IMR-90 (cell line): ENCODE measurements at regions not wholly inside any gene's neighbourhood (a gene's known extent, or its start where the extent isn't known, plus 50 kb on each side); places are given as distances from the start of the nearest gene placed in this dataset.

ENCODE experiments used
- ATAC-seq: fragments of 200-7000 bp; cut with Tn5 transposase; 2 replicates; pipeline ENCODE4 v1.9.1; 2020; ENCODE audit warnings: low read depth, mild to moderate bottlenecking, moderate library complexity
- BruUV-seq: library from RNA; stranded (reverse); fragments of 400-500 nt; replicated peaks from 2 replicates; lab custom pipeline; 2021; lab: Mats Ljungman, UMichigan
- CTCF ChIA-PET: fragments of 300-600 bp; formaldehyde crosslinking; extraction: SDS; loops from one replicate; lab custom pipeline; 2021; ENCODE audit warnings: antibody characterized with exemption; lab: Yijun Ruan, JAX
- POLR2A ChIA-PET: fragments of 300-600 bp; sonication (Branson Sonifier 250); formaldehyde crosslinking; loops from one replicate; lab custom pipeline; 2022; ENCODE audit warnings: antibody characterized with exemption; ENCODE audit not compliant: unreplicated experiment; lab: Charles Lee
- DNase-seq: peaks from one replicate; pipeline ENCODE4 v3.0.0; 2013
- H2AFZ ChIP-seq: replicated peaks from 2 replicates; pipeline ENCODE3; 2013; ENCODE audit warnings: low read length, mild to moderate bottlenecking; ENCODE audit not compliant: poor library complexity
- H2AK5ac ChIP-seq: 2 replicates; pipeline ENCODE4 v1.6.1; 2013; ENCODE audit warnings: low read depth, low read length, inconsistent platforms
- H2AK9ac ChIP-seq: replicated peaks from 2 replicates; pipeline ENCODE3; 2013; ENCODE audit warnings: mild to moderate bottlenecking, low read depth, low read length, moderate library complexity; ENCODE audit not compliant: poor library complexity
- H2BK120ac ChIP-seq: 2 replicates; pipeline ENCODE4 v1.6.1; 2013; ENCODE audit warnings: low read depth, low read length, inconsistent platforms
- H2BK15ac ChIP-seq: 3 replicates; pipeline ENCODE4 v1.6.1; 2013; ENCODE audit warnings: low read depth, low read length, inconsistent platforms
- H2BK20ac ChIP-seq: 2 replicates; pipeline ENCODE4 v1.6.1; 2013; ENCODE audit warnings: low read depth, mild to moderate bottlenecking, inconsistent platforms, low read length, moderate library complexity
- H2BK5ac ChIP-seq: 2 replicates; pipeline ENCODE4 v1.6.1; 2013; ENCODE audit warnings: mild to moderate bottlenecking, low read depth, low read length, inconsistent platforms; ENCODE audit not compliant: poor library complexity, severe bottlenecking
- H3K14ac ChIP-seq: replicated peaks from 2 replicates; pipeline ENCODE4 v1.6.1; 2013; ENCODE audit warnings: low read depth, low read length, inconsistent platforms
- H3K18ac ChIP-seq: 2 replicates; pipeline ENCODE4 v1.6.1; 2013; ENCODE audit warnings: low read depth, low read length, control low read depth
- H3K23ac ChIP-seq: 2 replicates; pipeline ENCODE4 v1.6.1; 2013; ENCODE audit warnings: low read depth, low read length, inconsistent platforms
- H3K27ac ChIP-seq: 2 replicates; pipeline ENCODE4 v1.5.1; 2013; ENCODE audit warnings: mild to moderate bottlenecking, control low read depth, low read length; ENCODE audit not compliant: insufficient read depth
- H3K27me3 ChIP-seq: 2 replicates; pipeline ENCODE4 v1.6.1; 2013; ENCODE audit warnings: low read length; ENCODE audit not compliant: control insufficient read depth, insufficient read depth
- H3K36me3 ChIP-seq: 2 replicates; pipeline ENCODE4 v1.6.1; 2013; ENCODE audit warnings: low read length, mixed read lengths; ENCODE audit not compliant: control insufficient read depth, insufficient read depth
- H3K4ac ChIP-seq: 2 replicates; pipeline ENCODE4 v1.6.1; 2013; ENCODE audit warnings: low read depth, low read length, inconsistent platforms
- H3K4me1 ChIP-seq: 2 replicates; pipeline ENCODE4 v1.6.1; 2013; ENCODE audit warnings: low read length, mixed read lengths; ENCODE audit not compliant: control insufficient read depth, insufficient read depth
- H3K4me2 ChIP-seq: 2 replicates; pipeline ENCODE4 v1.6.1; 2013; ENCODE audit warnings: low read depth, mild to moderate bottlenecking, control low read depth, low read length, moderate library complexity
- H3K4me3 ChIP-seq: 2 replicates; pipeline ENCODE4 v1.5.1; 2013; ENCODE audit warnings: low read depth, mild to moderate bottlenecking, control low read depth, low read length, moderate library complexity; ENCODE audit not compliant: insufficient read depth
- H3K56ac ChIP-seq: 2 replicates; pipeline ENCODE4 v1.6.1; 2013; ENCODE audit warnings: low read length, inconsistent platforms; ENCODE audit not compliant: insufficient read depth; ENCODE audit errors: extremely low read depth
- H3K79me1 ChIP-seq, 2 experiments: 2 replicates each; pipeline ENCODE4 v1.6.1; 2013; ENCODE audit warnings: low read length in 2 of 2, inconsistent platforms in 1 of 2, low read depth in 1 of 2
- H3K9ac ChIP-seq: 2 replicates; pipeline ENCODE4 v1.6.1; 2013; ENCODE audit warnings: low read depth, low read length, control low read depth
- H3K9me1 ChIP-seq: 2 replicates; pipeline ENCODE4 v1.6.1; 2013; ENCODE audit warnings: low read length, inconsistent platforms; ENCODE audit not compliant: insufficient read depth
- H3K9me3 ChIP-seq: 2 replicates; pipeline ENCODE4 v1.6.1; 2013; ENCODE audit warnings: low read length; ENCODE audit not compliant: control insufficient read depth, insufficient read depth
- H4K20me1 ChIP-seq: 2 replicates; pipeline ENCODE4 v1.6.1; 2013; ENCODE audit warnings: low read length, inconsistent platforms; ENCODE audit not compliant: insufficient read depth
- H4K5ac ChIP-seq: 2 replicates; pipeline ENCODE4 v1.6.1; 2013; ENCODE audit warnings: mild to moderate bottlenecking, low read depth, low read length, control low read depth
- H4K8ac ChIP-seq, 2 experiments: 2 replicates each; pipeline ENCODE4 v1.6.1; 2013; ENCODE audit warnings: low read depth in 2 of 2, low read length in 2 of 2, control low read depth in 1 of 2, inconsistent platforms in 1 of 2
- H4K91ac ChIP-seq: 2 replicates; pipeline ENCODE4 v1.6.1; 2013; ENCODE audit warnings: low read depth, low read length, inconsistent platforms; ENCODE audit not compliant: insufficient read depth
- CEBPB ChIP-seq: IDR thresholded peaks from 2 replicates; pipeline ENCODE4 v1.6.1; 2012; ENCODE audit warnings: low read depth, low read length, improper control_type of control experiment
- CHD1 ChIP-seq: IDR thresholded peaks from 2 replicates; pipeline ENCODE4 v1.6.1; 2012; ENCODE audit warnings: low read depth, low read length, improper control_type of control experiment
- ELK1 ChIP-seq: fragments of 150-350 bp; IDR thresholded peaks from 2 replicates; pipeline ENCODE4 v1.6.1; 2016; ENCODE audit warnings: low read depth, mild to moderate bottlenecking, low read length, moderate library complexity, borderline replicate concordance
- FOS ChIP-seq: fragments of 150-350 bp; IDR thresholded peaks from 2 replicates; pipeline ENCODE4 v1.6.1; 2016; ENCODE audit warnings: low read depth, low read length
- MAFK ChIP-seq: IDR thresholded peaks from 2 replicates; pipeline ENCODE4 v1.6.1; 2012; ENCODE audit warnings: low read depth, low read length, improper control_type of control experiment
- MAZ ChIP-seq: IDR thresholded peaks from 2 replicates; pipeline ENCODE4 v1.6.1; 2012; ENCODE audit warnings: low read depth, mild to moderate bottlenecking, low read length, improper control_type of control experiment, moderate library complexity, borderline replicate concordance
- MXI1 ChIP-seq: IDR thresholded peaks from 2 replicates; pipeline ENCODE4 v1.6.1; 2012; ENCODE audit warnings: low read depth, mild to moderate bottlenecking, low read length, moderate library complexity, borderline replicate concordance
- NFE2L2 ChIP-seq: fragments of 150-350 bp; IDR thresholded peaks from 2 replicates; pipeline ENCODE4 v1.6.1; 2016; ENCODE audit warnings: low read depth, mild to moderate bottlenecking, low read length
- POLR2A ChIP-seq: IDR thresholded peaks from 2 replicates; pipeline ENCODE4 v1.6.1; 2012; ENCODE audit warnings: mild to moderate bottlenecking, low read depth, low read length
- RAD21 ChIP-seq: IDR thresholded peaks from 2 replicates; pipeline ENCODE4 v1.6.1; 2012; ENCODE audit warnings: low read length, improper control_type of control experiment
- RCOR1 ChIP-seq: IDR thresholded peaks from 2 replicates; pipeline ENCODE4 v1.6.1; 2012; ENCODE audit warnings: mild to moderate bottlenecking, low read length, improper control_type of control experiment; ENCODE audit not compliant: insufficient replicate concordance
- SMC3 ChIP-seq: fragments of 150-350 bp; IDR thresholded peaks from 2 replicates; pipeline ENCODE4 v1.6.1; 2016; ENCODE audit warnings: low read depth, mild to moderate bottlenecking, antibody characterized with exemption, low read length, moderate library complexity
- WGBS, 2 experiments: methylation state at CpG; one replicate each; pipeline versions ENCODE4 v1.1.5 to v1.1.7; 2013; ENCODE audit warnings: missing lambda C conversion rate in 2 of 2; ENCODE audit not compliant: insufficient read length in 1 of 2; ENCODE audit errors: extremely low coverage in 2 of 2; 5-methylcytosine and 5-hydroxymethylcytosine counted together
- dilution Hi-C: fragments of 300-500 bp; cut with HindIII; formaldehyde crosslinking; loops from one replicate; pipeline ENCODE4 v1.14.3; 2018; ENCODE audit warnings: low sequenced_read_pairs; ENCODE audit not compliant: unreplicated experiment
- in situ Hi-C: fragments of 300-500 bp; cut with MboI; formaldehyde crosslinking; loops from 3 replicates; pipeline ENCODE4 v1.14.3; 2019; ENCODE audit warnings: low sequenced_read_pairs, inconsistent platforms, mixed read lengths
- intact Hi-C: fragments of 100-400 bp; cut with micrococcal nuclease; formaldehyde crosslinking; loops from 2 replicates; pipeline ENCODE4 v1.10.0; 2022
- TF ChIP-seq, protein P1 (sequence below): fragments of 150-350 bp; IDR thresholded peaks from 2 replicates; pipeline ENCODE4 v1.6.1; 2017; ENCODE audit warnings: mild to moderate bottlenecking, antibody characterized with exemption, low read length, low read depth
- TF ChIP-seq, protein P2 (sequence below): conservative IDR thresholded peaks from 2 replicates; pipeline ENCODE4 v1.5.1; 2012; ENCODE audit warnings: mild to moderate bottlenecking, low read depth, low read length, improper control_type of control experiment

DNA sequence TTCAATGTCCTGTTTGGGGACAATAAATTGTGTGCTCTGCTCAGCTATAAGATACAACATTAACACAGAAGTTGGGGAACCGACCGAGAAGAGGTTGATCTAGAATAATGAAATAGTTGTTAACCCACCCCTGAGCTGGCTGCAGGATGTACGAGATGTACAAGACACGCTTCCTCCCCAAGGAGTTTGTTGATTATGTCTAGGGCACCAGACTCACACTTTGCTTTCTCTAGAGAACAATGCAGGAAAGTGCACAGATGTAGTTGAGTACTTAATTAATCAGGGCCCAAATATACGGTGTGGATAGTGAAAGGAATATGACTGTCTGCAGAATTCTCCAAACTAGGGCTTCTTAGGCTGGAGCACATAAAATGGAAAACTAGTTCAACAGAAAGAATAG, 415.2 kb upstream of the TNP1 start:
- no peak for ATAC-seq
- Histone ChIP-seq H4K8ac (peak overlapping the region; percentile 63 to 87; a peak in 3 of 4 replicates), H4K91ac (peak overlapping the region; percentile 79), H3K27me3 (no peaks in the 10 kb centered on the region), H3K27ac (0 out of 2 replicates have a peak overlapping the region, but pooled peaks have one; percentile 6), H3K9me1 (peaks cover 14% of the 10 kb centered on the region), H3K56ac (no peak overlapping the region), H3K79me1 (peaks cover 0 to 8% of the 10 kb centered on the region in 2 experiments; a peak in 3 of 4 replicates), H3K23ac (no peak overlapping the region), H3K9ac (no peak overlapping the region), H3K9me3 (no peaks in the 10 kb centered on the region), H3K4ac (peak overlapping the region; percentile 83), H2BK20ac (peak overlapping the region; percentile 93; the same call in 1 of the 2 replicates), H2BK15ac (peak overlapping the region; percentile 89), H4K5ac (peak overlapping the region; percentile 69), H2AK9ac (no peak overlapping the region), H3K4me2 (no peak overlapping the region), H4K20me1 (no peaks in the 10 kb centered on the region), H3K4me1 (peaks cover 18% of the 10 kb centered on the region), H3K18ac (peak overlapping the region; percentile 72), H2AK5ac (peak overlapping the region; percentile 78), H2AFZ (no peak overlapping the region), H2BK5ac (peak overlapping the region; percentile 52), H3K4me3 (no peak overlapping the region), H3K36me3 (no peaks in the 10 kb centered on the region), H3K14ac (peak overlapping the region; percentile 42; the same call in 1 of the 2 replicates), H2BK120ac (peak overlapping the region; percentile 93)
- no peak for DNase-seq
- BruUV-seq, result no TSS peak
- no CpG with 5 or more reads among the region's 5 CpGs for WGBS, 2 experiments
- intact Hi-C loops, result loop anchor here (5.0 kb wide), 3 partner anchors 108 to 342 kb away; no protein-coding TSS in a partner anchor
- dilution Hi-C loops, result no loop called here
- ChIA-PET CTCF (no interaction called here), POLR2A (no interaction called here)
- in situ Hi-C loops, result no loop called here
- TF ChIP-seq, protein P1, sequence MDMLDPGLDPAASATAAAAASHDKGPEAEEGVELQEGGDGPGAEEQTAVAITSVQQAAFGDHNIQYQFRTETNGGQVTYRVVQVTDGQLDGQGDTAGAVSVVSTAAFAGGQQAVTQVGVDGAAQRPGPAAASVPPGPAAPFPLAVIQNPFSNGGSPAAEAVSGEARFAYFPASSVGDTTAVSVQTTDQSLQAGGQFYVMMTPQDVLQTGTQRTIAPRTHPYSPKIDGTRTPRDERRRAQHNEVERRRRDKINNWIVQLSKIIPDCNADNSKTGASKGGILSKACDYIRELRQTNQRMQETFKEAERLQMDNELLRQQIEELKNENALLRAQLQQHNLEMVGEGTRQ, result no peak
- TF ChIP-seq FOS (no peak), MAZ (no peak), MAFK (no peak), SMC3 (no peak), CEBPB (no peak), MXI1 (no peak), ELK1 (no peak), RAD21 (no peak), NFE2L2 (no peak), POLR2A (no peak), RCOR1 (no peak), CHD1 (no peak)
- TF ChIP-seq, protein P2, sequence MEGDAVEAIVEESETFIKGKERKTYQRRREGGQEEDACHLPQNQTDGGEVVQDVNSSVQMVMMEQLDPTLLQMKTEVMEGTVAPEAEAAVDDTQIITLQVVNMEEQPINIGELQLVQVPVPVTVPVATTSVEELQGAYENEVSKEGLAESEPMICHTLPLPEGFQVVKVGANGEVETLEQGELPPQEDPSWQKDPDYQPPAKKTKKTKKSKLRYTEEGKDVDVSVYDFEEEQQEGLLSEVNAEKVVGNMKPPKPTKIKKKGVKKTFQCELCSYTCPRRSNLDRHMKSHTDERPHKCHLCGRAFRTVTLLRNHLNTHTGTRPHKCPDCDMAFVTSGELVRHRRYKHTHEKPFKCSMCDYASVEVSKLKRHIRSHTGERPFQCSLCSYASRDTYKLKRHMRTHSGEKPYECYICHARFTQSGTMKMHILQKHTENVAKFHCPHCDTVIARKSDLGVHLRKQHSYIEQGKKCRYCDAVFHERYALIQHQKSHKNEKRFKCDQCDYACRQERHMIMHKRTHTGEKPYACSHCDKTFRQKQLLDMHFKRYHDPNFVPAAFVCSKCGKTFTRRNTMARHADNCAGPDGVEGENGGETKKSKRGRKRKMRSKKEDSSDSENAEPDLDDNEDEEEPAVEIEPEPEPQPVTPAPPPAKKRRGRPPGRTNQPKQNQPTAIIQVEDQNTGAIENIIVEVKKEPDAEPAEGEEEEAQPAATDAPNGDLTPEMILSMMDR, result no peak
